ENCODE measurements at regions not wholly inside any gene's neighbourhood (a gene's known extent, or its start where the extent isn't known, plus 50 kb on each side); places are given as distances from the start of the nearest gene placed in this dataset.

GRCh38 chr13:99911965-99912566 is 59.5 kb downstream of the ZIC5 start:
- no peak for DNase-seq

GRCh38 chr13:99911069-99911964 is 60.2 kb downstream of the ZIC5 start:
- DNase-seq, result no peak

- no peak for DNase-seq
Observed at GRCh38 chr13:99909836-99910619, 61.5 kb downstream of the ZIC5 start.

GRCh38 chr13:99909097-99909835 is 62.3 kb downstream of the ZIC5 start:
- DNase-seq, result no peak

- DNase-seq, result no peak
Observed at GRCh38 chr13:99908140-99908803, 63.3 kb downstream of the ZIC5 start.

GRCh38 chr13:99907627-99908026 is 63.9 kb downstream of the ZIC5 start:
- no peak for DNase-seq

GRCh38 chr13:99907038-99907437 is 64.5 kb downstream of the ZIC5 start:
- no peak for DNase-seq

- DNase-seq, result no peak
Observed at GRCh38 chr13:99905814-99906213, 65.8 kb downstream of the ZIC5 start.

GRCh38 chr13:99905224-99905623 is 66.3 kb downstream of the ZIC5 start:
- DNase-seq, result no peak

- DNase-seq, result no peak
Observed at GRCh38 chr13:99903140-99903539, 68.4 kb downstream of the ZIC5 start.

- no peak for DNase-seq
Observed at GRCh38 chr13:99902657-99903056, 68.9 kb downstream of the ZIC5 start.

GRCh38 chr13:99900960-99901359 is 70.6 kb downstream of the ZIC5 start:
- DNase-seq, result no peak

GRCh38 chr13:99898421-99898820 is 73.1 kb downstream of the ZIC5 start:
- DNase-seq, result no peak

GRCh38 chr13:99897076-99897440 is 74.5 kb downstream of the ZIC5 start:
- no peak for DNase-seq

- DNase-seq, result no peak
Observed at GRCh38 chr13:99896369-99897075, 75.0 kb downstream of the ZIC5 start.

GRCh38 chr13:99895444-99896368 is 75.9 kb downstream of the ZIC5 start:
- DNase-seq, result no peak

- DNase-seq, result no peak
Observed at GRCh38 chr13:99894840-99895443, 76.6 kb downstream of the ZIC5 start.

- DNase-seq, result no peak
Observed at GRCh38 chr13:99894105-99894839, 77.3 kb downstream of the ZIC5 start.

GRCh38 chr13:99893567-99893966 is 78.0 kb downstream of the ZIC5 start:
- no peak for DNase-seq

Data from NCI-H524 treated with DMSO at 0.1 percent for 48 hours (cell line).